ENCODE measurements at regions not wholly inside any gene's neighbourhood (a gene's known extent, or its start where the extent isn't known, plus 50 kb on each side); places are given as distances from the start of the nearest gene placed in this dataset.

DNA sequence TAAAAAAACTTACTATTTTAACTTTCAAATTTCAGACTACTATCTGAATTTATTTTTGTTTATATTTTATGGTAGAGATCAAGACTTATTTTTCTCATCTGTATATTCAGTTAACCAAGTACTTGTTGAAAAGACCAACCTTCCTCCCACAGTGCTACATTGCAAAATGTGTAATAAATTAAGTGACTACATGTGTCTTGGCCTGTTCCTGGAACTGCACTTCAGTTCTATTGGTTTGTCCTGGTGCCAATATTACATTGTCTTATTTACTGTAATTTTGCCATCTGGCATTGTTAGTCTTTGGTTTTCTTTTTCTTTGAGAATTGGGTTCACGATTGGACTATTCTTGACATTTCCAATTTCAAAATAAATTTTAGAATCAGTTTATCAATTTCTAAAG, 138.4 kb upstream of the KCNMB2 start:
- no peak for DNase-seq
- no peaks in the 10 kb centered on the region for H3K27me3 ChIP-seq (ENCODE audit: insufficient read depth, low read length, poor library complexity)
- H3K79me1 ChIP-seq (ENCODE audit: low read length) = no peaks in the 10 kb centered on the region
- no peak overlapping the region for H3K9ac ChIP-seq (ENCODE audit: low read length)
- no peak overlapping the region for H3K18ac ChIP-seq (ENCODE audit: low read length)
- H3K4me2 ChIP-seq (ENCODE audit: low read length) = no peak overlapping the region
- H3K79me2 ChIP-seq (ENCODE audit: control insufficient read depth, insufficient read depth, low read length) = no peaks in the 10 kb centered on the region
- no peak overlapping the region for H3K56ac ChIP-seq (ENCODE audit: low read length)
- no peak overlapping the region for H4K8ac ChIP-seq (ENCODE audit: low read depth, low read length)
- H3K4me3 ChIP-seq (ENCODE audit: low read length) = no peak overlapping the region
- no CpG with 5 or more reads among the region's 1 CpG for WGBS (ENCODE audit: extremely low coverage, insufficient coverage, low lambda C conversion rate)
- no peak overlapping the region for H3K27ac ChIP-seq (ENCODE audit: low read depth, low read length)
- H3K4ac ChIP-seq (ENCODE audit: low read depth, low read length) = no peak overlapping the region
- H2BK120ac ChIP-seq (ENCODE audit: low read depth, low read length) = no peak overlapping the region
- no peaks in the 10 kb centered on the region for H3K4me1 ChIP-seq (ENCODE audit: control insufficient read depth, low read depth, low read length)
- no peaks in the 10 kb centered on the region for H3K36me3 ChIP-seq (ENCODE audit: control insufficient read depth, insufficient read depth, low read length)
- H3K23ac ChIP-seq (ENCODE audit: low read length) = no peak overlapping the region
- H4K5ac ChIP-seq (ENCODE audit: low read length) = no peak overlapping the region
- H2BK5ac ChIP-seq (ENCODE audit: low read length) = no peak overlapping the region
- H2AK5ac ChIP-seq (ENCODE audit: low read length) = no peak overlapping the region
- H2BK15ac ChIP-seq (replicated peaks; ENCODE audit: low read depth) = no peak overlapping the region

- no peak for DNase-seq
- Histone ChIP-seq H3K56ac (ENCODE audit: low read length) (no peak overlapping the region), H3K23ac (ENCODE audit: low read length) (no peak overlapping the region), H3K79me1 (ENCODE audit: low read length) (no peaks in the 10 kb centered on the region), H2BK5ac (ENCODE audit: low read length) (no peak overlapping the region), H2BK15ac (replicated peaks; ENCODE audit: low read depth) (no peak overlapping the region), H4K5ac (ENCODE audit: low read length) (no peak overlapping the region), H3K27ac (ENCODE audit: low read depth, low read length) (no peak overlapping the region), H2AK5ac (ENCODE audit: low read length) (no peak overlapping the region), H3K4me3 (ENCODE audit: low read length) (no peak overlapping the region), H4K8ac (ENCODE audit: low read depth, low read length) (no peak overlapping the region), H3K4me1 (ENCODE audit: control insufficient read depth, low read depth, low read length) (no peaks in the 10 kb centered on the region), H3K9ac (ENCODE audit: low read length) (no peak overlapping the region), H3K18ac (ENCODE audit: low read length) (no peak overlapping the region), H3K79me2 (ENCODE audit: control insufficient read depth, insufficient read depth, low read length) (no peaks in the 10 kb centered on the region), H3K4me2 (ENCODE audit: low read length) (no peak overlapping the region), H3K4ac (ENCODE audit: low read depth, low read length) (no peak overlapping the region), H3K27me3 (ENCODE audit: insufficient read depth, low read length, poor library complexity) (no peaks in the 10 kb centered on the region), H2BK120ac (ENCODE audit: low read depth, low read length) (no peak overlapping the region), H3K36me3 (ENCODE audit: control insufficient read depth, insufficient read depth, low read length) (no peaks in the 10 kb centered on the region)
- no CpG with 5 or more reads among the region's 2 CpGs for WGBS (ENCODE audit: extremely low coverage, insufficient coverage, low lambda C conversion rate)
Observed at GRCh38 chr3:178404961-178405360, 131.3 kb upstream of the KCNMB2 start.

DNA sequence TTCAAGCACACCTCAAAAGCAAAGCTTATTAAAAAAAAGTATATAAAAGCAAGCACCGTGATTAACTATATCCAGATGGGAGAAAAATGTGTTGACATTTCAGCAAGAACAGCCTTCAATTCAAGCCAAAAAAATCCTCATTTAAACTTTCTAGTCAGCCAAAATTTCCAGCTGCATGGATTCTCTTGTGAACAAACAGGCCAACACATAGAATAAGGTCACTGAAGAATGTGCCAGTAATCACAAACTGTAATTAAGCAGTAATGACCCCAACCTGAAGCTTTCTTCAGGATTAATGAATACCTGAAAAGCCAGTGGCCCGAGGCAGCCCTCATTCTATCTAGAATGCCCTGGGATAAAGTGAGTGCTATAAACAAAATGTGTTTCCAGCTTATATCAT, 130.7 kb upstream of the KCNMB2 start:
- no peak overlapping the region for H3K4me2 ChIP-seq (ENCODE audit: low read length)
- no peak overlapping the region for H4K8ac ChIP-seq (ENCODE audit: low read depth, low read length)
- H2BK5ac ChIP-seq (ENCODE audit: low read length) = no peak overlapping the region
- no peaks in the 10 kb centered on the region for H3K79me1 ChIP-seq (ENCODE audit: low read length)
- no peak overlapping the region for H3K23ac ChIP-seq (ENCODE audit: low read length)
- H3K4me3 ChIP-seq (ENCODE audit: low read length) = no peak overlapping the region
- H4K5ac ChIP-seq (ENCODE audit: low read length) = no peak overlapping the region
- no peak overlapping the region for H2AK5ac ChIP-seq (ENCODE audit: low read length)
- H3K4me1 ChIP-seq (ENCODE audit: control insufficient read depth, low read depth, low read length) = no peaks in the 10 kb centered on the region
- no peaks in the 10 kb centered on the region for H3K79me2 ChIP-seq (ENCODE audit: control insufficient read depth, insufficient read depth, low read length)
- H3K27me3 ChIP-seq (ENCODE audit: insufficient read depth, low read length, poor library complexity) = no peaks in the 10 kb centered on the region
- no peak overlapping the region for H3K18ac ChIP-seq (ENCODE audit: low read length)
- H3K9ac ChIP-seq (ENCODE audit: low read length) = no peak overlapping the region
- WGBS (ENCODE audit: extremely low coverage, insufficient coverage, low lambda C conversion rate) = no CpG with 5 or more reads among the region's 2 CpGs
- H3K27ac ChIP-seq (ENCODE audit: low read depth, low read length) = no peak overlapping the region
- H2BK15ac ChIP-seq (replicated peaks; ENCODE audit: low read depth) = no peak overlapping the region
- H2BK120ac ChIP-seq (ENCODE audit: low read depth, low read length) = no peak overlapping the region
- no peaks in the 10 kb centered on the region for H3K36me3 ChIP-seq (ENCODE audit: control insufficient read depth, insufficient read depth, low read length)
- no peak overlapping the region for H3K4ac ChIP-seq (ENCODE audit: low read depth, low read length)
- no peak for DNase-seq
- H3K56ac ChIP-seq (ENCODE audit: low read length) = no peak overlapping the region

DNA sequence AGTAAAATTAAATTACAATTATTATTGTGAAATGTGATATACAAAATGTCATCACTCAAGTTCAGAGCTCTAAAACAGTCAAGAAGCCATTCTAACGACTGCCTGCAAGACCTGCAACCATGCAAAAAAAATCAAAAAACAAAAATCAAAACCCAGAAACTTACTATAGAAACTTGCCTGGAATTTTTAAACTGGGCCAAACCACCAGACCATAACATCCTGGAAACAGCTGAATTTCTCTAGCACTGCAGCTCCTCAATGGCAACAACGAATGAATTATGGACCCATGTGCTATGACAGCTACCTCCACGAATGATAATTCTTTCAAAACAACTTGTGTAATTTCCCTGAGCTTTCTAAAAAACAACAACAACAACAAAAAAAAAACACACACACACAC, 130.0 kb upstream of the KCNMB2 start:
- Histone ChIP-seq H3K23ac (ENCODE audit: low read length) (no peak overlapping the region), H3K27ac (ENCODE audit: low read depth, low read length) (no peak overlapping the region), H4K8ac (ENCODE audit: low read depth, low read length) (no peak overlapping the region), H3K18ac (ENCODE audit: low read length) (no peak overlapping the region), H2BK120ac (ENCODE audit: low read depth, low read length) (no peak overlapping the region), H3K4me3 (ENCODE audit: low read length) (no peak overlapping the region), H4K5ac (ENCODE audit: low read length) (no peak overlapping the region), H3K79me2 (ENCODE audit: control insufficient read depth, insufficient read depth, low read length) (no peaks in the 10 kb centered on the region), H3K4ac (ENCODE audit: low read depth, low read length) (no peak overlapping the region), H3K4me2 (ENCODE audit: low read length) (no peak overlapping the region), H3K27me3 (ENCODE audit: insufficient read depth, low read length, poor library complexity) (no peaks in the 10 kb centered on the region), H3K79me1 (ENCODE audit: low read length) (no peaks in the 10 kb centered on the region), H3K56ac (ENCODE audit: low read length) (no peak overlapping the region), H2BK5ac (ENCODE audit: low read length) (no peak overlapping the region), H3K9ac (ENCODE audit: low read length) (no peak overlapping the region), H3K4me1 (ENCODE audit: control insufficient read depth, low read depth, low read length) (no peaks in the 10 kb centered on the region), H2AK5ac (ENCODE audit: low read length) (no peak overlapping the region), H3K36me3 (ENCODE audit: control insufficient read depth, insufficient read depth, low read length) (no peaks in the 10 kb centered on the region), H2BK15ac (replicated peaks; ENCODE audit: low read depth) (no peak overlapping the region)
- no peak for DNase-seq
- no CpG with 5 or more reads among the region's 3 CpGs for WGBS (ENCODE audit: extremely low coverage, insufficient coverage, low lambda C conversion rate)

DNA sequence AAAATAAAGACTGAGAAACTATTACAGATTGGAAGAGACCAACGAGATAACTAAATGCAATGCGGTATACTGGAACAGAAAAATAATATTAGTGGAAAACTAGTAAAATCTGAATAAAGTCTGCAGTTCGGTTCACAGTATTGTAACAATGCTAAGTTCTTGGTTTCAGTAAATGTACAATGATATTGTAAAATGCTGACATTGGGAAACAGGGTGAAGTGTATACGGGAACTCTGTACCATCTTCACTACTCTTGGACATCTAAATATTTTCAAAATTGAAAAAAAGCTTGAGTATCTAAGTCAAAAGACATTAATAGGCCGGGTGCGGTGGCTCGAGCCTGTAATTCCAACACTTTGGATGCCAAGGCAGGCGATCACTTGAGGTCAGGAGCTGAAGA, 120.9 kb upstream of the KCNMB2 start:
- Histone ChIP-seq H4K5ac (ENCODE audit: low read length) (no peak overlapping the region), H3K4me2 (ENCODE audit: low read length) (no peak overlapping the region), H3K23ac (ENCODE audit: low read length) (no peak overlapping the region), H4K8ac (ENCODE audit: low read depth, low read length) (no peak overlapping the region), H3K36me3 (ENCODE audit: control insufficient read depth, insufficient read depth, low read length) (no peaks in the 10 kb centered on the region), H3K4ac (ENCODE audit: low read depth, low read length) (no peak overlapping the region), H2BK120ac (ENCODE audit: low read depth, low read length) (no peak overlapping the region), H3K27ac (ENCODE audit: low read depth, low read length) (no peak overlapping the region), H3K56ac (ENCODE audit: low read length) (no peak overlapping the region), H2BK15ac (replicated peaks; ENCODE audit: low read depth) (no peak overlapping the region), H3K79me2 (ENCODE audit: control insufficient read depth, insufficient read depth, low read length) (no peaks in the 10 kb centered on the region), H3K4me3 (ENCODE audit: low read length) (no peak overlapping the region), H3K9ac (ENCODE audit: low read length) (no peak overlapping the region), H3K79me1 (ENCODE audit: low read length) (no peaks in the 10 kb centered on the region), H3K18ac (ENCODE audit: low read length) (no peak overlapping the region), H3K27me3 (ENCODE audit: insufficient read depth, low read length, poor library complexity) (no peaks in the 10 kb centered on the region), H3K4me1 (ENCODE audit: control insufficient read depth, low read depth, low read length) (no peaks in the 10 kb centered on the region), H2BK5ac (ENCODE audit: low read length) (no peak overlapping the region), H2AK5ac (ENCODE audit: low read length) (no peak overlapping the region)
- WGBS (ENCODE audit: extremely low coverage, insufficient coverage, low lambda C conversion rate) = no CpG with 5 or more reads among the region's 8 CpGs
- DNase-seq = no peak

GRCh38 chr3:178417736-178418135, 118.5 kb upstream of the KCNMB2 start:
- Histone ChIP-seq H2BK5ac (ENCODE audit: low read length) (no peak overlapping the region), H4K5ac (ENCODE audit: low read length) (no peak overlapping the region), H3K23ac (ENCODE audit: low read length) (no peak overlapping the region), H3K4me3 (ENCODE audit: low read length) (no peak overlapping the region), H3K4ac (ENCODE audit: low read depth, low read length) (no peak overlapping the region), H3K79me2 (ENCODE audit: control insufficient read depth, insufficient read depth, low read length) (no peaks in the 10 kb centered on the region), H3K4me2 (ENCODE audit: low read length) (no peak overlapping the region), H4K8ac (ENCODE audit: low read depth, low read length) (no peak overlapping the region), H3K27me3 (ENCODE audit: insufficient read depth, low read length, poor library complexity) (no peaks in the 10 kb centered on the region), H3K9ac (ENCODE audit: low read length) (no peak overlapping the region), H3K79me1 (ENCODE audit: low read length) (no peaks in the 10 kb centered on the region), H3K36me3 (ENCODE audit: control insufficient read depth, insufficient read depth, low read length) (no peaks in the 10 kb centered on the region), H2AK5ac (ENCODE audit: low read length) (no peak overlapping the region), H3K18ac (ENCODE audit: low read length) (no peak overlapping the region), H3K4me1 (ENCODE audit: control insufficient read depth, low read depth, low read length) (no peaks in the 10 kb centered on the region), H2BK15ac (replicated peaks; ENCODE audit: low read depth) (no peak overlapping the region), H3K56ac (ENCODE audit: low read length) (no peak overlapping the region), H3K27ac (ENCODE audit: low read depth, low read length) (no peak overlapping the region), H2BK120ac (ENCODE audit: low read depth, low read length) (no peak overlapping the region)
- WGBS (ENCODE audit: extremely low coverage, insufficient coverage, low lambda C conversion rate) = no CpG with 5 or more reads among the region's 4 CpGs
- DNase-seq = no peak

Measured in mesendoderm (in vitro differentiated cells).